Aorta (tissue), 5 donors: ENCODE measurements at regions not wholly inside any gene's neighbourhood (a gene's known extent, or its start where the extent isn't known, plus 50 kb on each side); places are given as distances from the start of the nearest gene placed in this dataset.

ENCODE experiments used
- ATAC-seq: fragments of 200-7000 bp; cut with Tn5 transposase; one replicate; pipeline ENCODE4 v1.9.1; 2022; ENCODE audit warnings: moderate library complexity; ENCODE audit not compliant: low FRiP score
- DNase-seq, 2 donors: peaks; one replicate each; pipeline ENCODE4 v3.0.0-alpha.2; 2020
- H3K27ac ChIP-seq, 2 donors: one replicate each; pipeline ENCODE4 v1.5.1; 2013; ENCODE audit warnings: low read length in 2 of 2, mild to moderate bottlenecking in 2 of 2, moderate library complexity in 2 of 2, control low read depth in 1 of 2, inconsistent platforms in 1 of 2, low read depth in 1 of 2
- H3K27me3 ChIP-seq, 2 donors: one replicate each; pipeline ENCODE4 v1.6.1; 2013; ENCODE audit warnings: control low read depth in 1 of 2, low read length in 1 of 2, mild to moderate bottlenecking in 1 of 2, moderate library complexity in 1 of 2; ENCODE audit not compliant: insufficient read depth in 2 of 2, control insufficient read depth in 1 of 2
- H3K36me3 ChIP-seq, 2 donors: one replicate each; pipeline ENCODE4 v1.6.1; 2013; ENCODE audit warnings: control low read depth in 1 of 2, low read length in 1 of 2, mild to moderate bottlenecking in 1 of 2; ENCODE audit not compliant: insufficient read depth in 2 of 2, control insufficient read depth in 1 of 2
- H3K4me1 ChIP-seq, 2 donors: one replicate each; pipeline ENCODE4 v1.6.1; 2013; ENCODE audit warnings: low read length in 2 of 2, control low read depth in 1 of 2, mild to moderate bottlenecking in 1 of 2, moderate library complexity in 1 of 2; ENCODE audit not compliant: insufficient read depth in 2 of 2, control insufficient read depth in 1 of 2
- H3K4me3 ChIP-seq, 2 donors: one replicate each; pipeline ENCODE4 v1.5.1; 2013; ENCODE audit warnings: low read length in 2 of 2, control low read depth in 1 of 2, mild to moderate bottlenecking in 1 of 2
- H3K9me3 ChIP-seq: one replicate; pipeline ENCODE4 v1.6.1; 2013; ENCODE audit warnings: mild to moderate bottlenecking, low read length; ENCODE audit not compliant: control insufficient read depth
- WGBS, 2 donors: extraction: QIAGEN DNeasy Blood & Tissue Kit; methylation state at CpG; one replicate each; pipeline ENCODE4 v1.1.7; 2013; 5-methylcytosine and 5-hydroxymethylcytosine counted together
- intact Hi-C, 2 donors: fragments of 100-400 bp; cut with DNase I; formaldehyde crosslinking; loops; one replicate each; pipeline versions ENCODE4 v1.14.2 to v1.15.0; 2022
- donor health status: healthy with polysubstance abuse.
- donor health status: Bipolar disorder and iron deficiency.
- donor health status: DM: no; HTN: no; CAD: no.
- donor health status: DM: no; HTN: no; CAD: no.
- donor health status: DM: yes; HTN: yes; CAD: no.

GRCh38 chr20:58004900-58005299 is 223.6 kb downstream of the ANKRD60 start:
- no peaks in the 10 kb centered on the region for H3K9me3 ChIP-seq
- H3K4me3 ChIP-seq = no peak overlapping the region
- WGBS, 2 donors = 86 to 90% methylated on average over 4 of the region's 4 CpGs
- ATAC-seq = no peak
- no peaks in the 10 kb centered on the region for H3K27me3 ChIP-seq
- no peaks in the 10 kb centered on the region for H3K4me1 ChIP-seq
- no peaks in the 10 kb centered on the region for H3K36me3 ChIP-seq
- intact Hi-C loops = no loop called here
- no peak overlapping the region for H3K27ac ChIP-seq
- no peak for DNase-seq

GRCh38 chr20:58004146-58004545 is 224.3 kb downstream of the ANKRD60 start:
- ATAC-seq (no peak), DNase-seq (peak in 1 of 2 donors; percentile 31)
- intact Hi-C loops = no loop called here
- Histone ChIP-seq H3K4me3 (no peak overlapping the region), H3K27ac (no peak overlapping the region), H3K9me3 (no peaks in the 10 kb centered on the region), H3K27me3 (no peaks in the 10 kb centered on the region), H3K4me1 (no peaks in the 10 kb centered on the region), H3K36me3 (no peaks in the 10 kb centered on the region)
- 86 to 90% methylated on average over 7 of the region's 7 CpGs for WGBS, 2 donors

GRCh38 chr20:58003525-58003924 is 224.9 kb downstream of the ANKRD60 start:
- DNase-seq = peak in 1 of 2 donors; percentile 43
- Histone ChIP-seq H3K27ac (no peak overlapping the region), H3K4me1 (no peaks in the 10 kb centered on the region), H3K4me3 (no peak overlapping the region), H3K9me3 (no peaks in the 10 kb centered on the region), H3K36me3 (no peaks in the 10 kb centered on the region), H3K27me3 (no peaks in the 10 kb centered on the region)
- intact Hi-C loops = no loop called here
- WGBS, 2 donors = 97 to 98% methylated on average over 6 of the region's 6 CpGs
- ATAC-seq = no peak

GRCh38 chr20:58002901-58003300 is 225.6 kb downstream of the ANKRD60 start:
- Histone ChIP-seq H3K27ac (no peak overlapping the region), H3K9me3 (no peaks in the 10 kb centered on the region), H3K4me1 (no peaks in the 10 kb centered on the region), H3K4me3 (no peak overlapping the region), H3K36me3 (no peaks in the 10 kb centered on the region), H3K27me3 (no peaks in the 10 kb centered on the region)
- ATAC-seq = no peak
- peak in 1 of 2 donors; percentile 25 for DNase-seq
- WGBS, 2 donors = 89 to 95% methylated on average over 6 of the region's 6 CpGs
- intact Hi-C loops = no loop called here

- intact Hi-C loops = no loop called here
- Histone ChIP-seq H3K4me1 (no peaks in the 10 kb centered on the region), H3K27me3 (no peaks in the 10 kb centered on the region), H3K9me3 (no peaks in the 10 kb centered on the region), H3K4me3 (no peak overlapping the region), H3K27ac (no peak overlapping the region), H3K36me3 (no peaks in the 10 kb centered on the region)
- ATAC-seq = no peak
- whole genome bisulfite sequencing, 2 donors = 59 to 66% methylated on average over 3 of the region's 3 CpGs
- DNase-seq = no peak
These were observed 226.5 kb downstream of the ANKRD60 start for GRCh38 chr20:58001946-58002345.

- intact Hi-C loops = no loop called here
- Histone ChIP-seq H3K9me3 (no peaks in the 10 kb centered on the region), H3K36me3 (no peaks in the 10 kb centered on the region), H3K27ac (no peak overlapping the region), H3K4me1 (no peaks in the 10 kb centered on the region), H3K4me3 (no peak overlapping the region), H3K27me3 (no peaks in the 10 kb centered on the region)
- WGBS, 2 donors = 5 to 12% methylated on average over 13 of the region's 13 CpGs
- peak; percentile 53 for ATAC-seq
- peak in 1 of 2 donors; percentile 80 for DNase-seq
These were observed 227.1 kb downstream of the ANKRD60 start for GRCh38 chr20:58001381-58001780.

GRCh38 chr20:58000861-58001260 is 227.6 kb downstream of the ANKRD60 start:
- no peaks in the 10 kb centered on the region for H3K9me3 ChIP-seq
- H3K4me1 ChIP-seq = no peaks in the 10 kb centered on the region
- peak overlapping the region in 1 of 2 donors; percentile 3 for H3K27ac ChIP-seq
- 55 to 58% methylated on average over 2 of the region's 2 CpGs for WGBS, 2 donors
- no peak for ATAC-seq
- DNase-seq = no peak
- no peaks in the 10 kb centered on the region for H3K36me3 ChIP-seq
- no peaks in the 10 kb centered on the region for H3K27me3 ChIP-seq
- intact Hi-C loops = no loop called here
- H3K4me3 ChIP-seq = no peak overlapping the region

- Histone ChIP-seq H3K27ac (no peak overlapping the region), H3K9me3 (no peaks in the 10 kb centered on the region), H3K4me1 (no peaks in the 10 kb centered on the region), H3K4me3 (no peak overlapping the region), H3K36me3 (no peaks in the 10 kb centered on the region), H3K27me3 (no peaks in the 10 kb centered on the region)
- ATAC-seq = peak; percentile 26
- WGBS, 2 donors = 14% methylated on average over 17 of the region's 17 CpGs
- intact Hi-C loops = loop anchor here in 1 of 2 donors (10.0 kb wide), 1 partner anchor 185 kb away; no protein-coding TSS in a partner anchor
- peak; percentile 64 to 76 for DNase-seq
These were observed 228.9 kb downstream of the ANKRD60 start for GRCh38 chr20:57999465-58000111.

GRCh38 chr20:57998981-57999464 is 229.4 kb downstream of the ANKRD60 start:
- no peaks in the 10 kb centered on the region for H3K9me3 ChIP-seq
- H3K4me1 ChIP-seq = no peaks in the 10 kb centered on the region
- no peak overlapping the region for H3K27ac ChIP-seq
- no peak overlapping the region for H3K4me3 ChIP-seq
- H3K36me3 ChIP-seq = no peaks in the 10 kb centered on the region
- intact Hi-C loops = loop anchor here in 1 of 2 donors (10.0 kb wide), 1 partner anchor 184 kb away; no protein-coding TSS in a partner anchor
- WGBS, 2 donors = 27 to 31% methylated on average over 9 of the region's 9 CpGs
- H3K27me3 ChIP-seq = no peaks in the 10 kb centered on the region
- ATAC-seq = no peak
- DNase-seq = no peak
